Superior temporal gyrus (tissue), 1 donor: ENCODE measurements at regions not wholly inside any gene's neighbourhood (a gene's known extent, or its start where the extent isn't known, plus 50 kb on each side); places are given as distances from the start of the nearest gene placed in this dataset.

Source experiments
- DNase-seq: peaks from one replicate; pipeline ENCODE4 v3.0.0-alpha.2; 2016; ENCODE audit errors: extremely low spot score

- DNase-seq, result no peak
Measured at GRCh38 chr3:13227315-13228165, 154.3 kb upstream of the IQSEC1 start.

- no peak for DNase-seq
Measured at GRCh38 chr3:13224967-13225366, 151.7 kb upstream of the IQSEC1 start.

GRCh38 chr3:13223574-13224237 is 150.5 kb upstream of the IQSEC1 start:
- no peak for DNase-seq

DNA sequence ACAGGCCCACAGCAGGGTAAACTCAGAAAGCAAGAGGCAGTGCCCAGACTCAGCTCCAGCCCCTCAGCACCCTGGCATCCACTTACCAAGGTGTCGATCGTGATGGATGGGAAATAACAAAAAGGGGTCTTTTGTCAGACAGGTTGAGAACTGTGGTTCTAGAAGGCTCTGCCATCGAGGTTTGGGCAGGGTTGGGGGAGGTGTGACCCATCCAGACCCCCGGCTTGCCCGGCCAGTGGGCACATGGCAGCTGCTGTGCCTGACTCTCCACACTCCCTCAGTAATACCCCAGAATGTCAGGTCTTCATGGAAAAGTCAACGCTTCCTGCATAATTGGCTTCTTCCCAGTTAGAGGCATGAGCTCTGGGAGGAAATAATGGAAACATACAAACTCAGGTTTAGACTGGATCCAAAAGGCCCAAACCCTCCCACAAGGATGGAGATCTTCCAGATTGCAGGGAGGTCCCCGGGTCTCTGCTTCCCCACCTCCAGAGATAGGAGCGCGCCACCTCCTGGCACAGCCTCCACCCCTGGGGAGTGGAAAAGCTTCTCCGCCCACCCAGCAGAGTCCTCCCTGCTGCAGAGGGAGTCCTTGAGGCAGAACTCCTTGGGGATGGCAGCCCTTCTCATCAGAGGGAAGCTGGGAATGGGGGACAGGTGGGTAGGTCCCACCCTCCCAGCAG is 149.8 kb upstream of the IQSEC1 start:
- DNase-seq, result no peak

DNA sequence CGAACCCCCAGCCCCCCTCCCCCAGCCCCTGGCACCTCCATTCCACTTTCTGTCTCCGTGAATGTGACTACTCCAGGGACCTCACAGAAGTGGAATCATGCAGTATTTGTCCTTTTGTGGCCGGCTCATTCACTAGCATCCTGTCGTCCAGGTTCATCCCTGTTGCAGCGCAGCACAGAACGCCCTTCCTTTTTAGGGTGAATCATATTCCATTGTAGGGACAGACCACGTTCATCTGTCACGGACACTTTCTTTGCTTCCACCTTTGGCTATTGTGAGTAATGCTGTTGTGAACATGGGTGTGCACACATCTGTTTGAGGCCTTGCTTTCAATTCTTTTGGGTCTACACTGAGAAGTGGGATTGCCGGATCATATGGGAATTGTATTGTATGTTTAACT is 148.9 kb upstream of the IQSEC1 start:
- DNase-seq, result no peak

GRCh38 chr3:13221491-13222061 is 148.3 kb upstream of the IQSEC1 start:
- DNase-seq, result no peak

- DNase-seq, result no peak
Measured at GRCh38 chr3:13220991-13221390, 147.8 kb upstream of the IQSEC1 start.

GRCh38 chr3:13219902-13220296 is 146.7 kb upstream of the IQSEC1 start:
- no peak for DNase-seq

DNA sequence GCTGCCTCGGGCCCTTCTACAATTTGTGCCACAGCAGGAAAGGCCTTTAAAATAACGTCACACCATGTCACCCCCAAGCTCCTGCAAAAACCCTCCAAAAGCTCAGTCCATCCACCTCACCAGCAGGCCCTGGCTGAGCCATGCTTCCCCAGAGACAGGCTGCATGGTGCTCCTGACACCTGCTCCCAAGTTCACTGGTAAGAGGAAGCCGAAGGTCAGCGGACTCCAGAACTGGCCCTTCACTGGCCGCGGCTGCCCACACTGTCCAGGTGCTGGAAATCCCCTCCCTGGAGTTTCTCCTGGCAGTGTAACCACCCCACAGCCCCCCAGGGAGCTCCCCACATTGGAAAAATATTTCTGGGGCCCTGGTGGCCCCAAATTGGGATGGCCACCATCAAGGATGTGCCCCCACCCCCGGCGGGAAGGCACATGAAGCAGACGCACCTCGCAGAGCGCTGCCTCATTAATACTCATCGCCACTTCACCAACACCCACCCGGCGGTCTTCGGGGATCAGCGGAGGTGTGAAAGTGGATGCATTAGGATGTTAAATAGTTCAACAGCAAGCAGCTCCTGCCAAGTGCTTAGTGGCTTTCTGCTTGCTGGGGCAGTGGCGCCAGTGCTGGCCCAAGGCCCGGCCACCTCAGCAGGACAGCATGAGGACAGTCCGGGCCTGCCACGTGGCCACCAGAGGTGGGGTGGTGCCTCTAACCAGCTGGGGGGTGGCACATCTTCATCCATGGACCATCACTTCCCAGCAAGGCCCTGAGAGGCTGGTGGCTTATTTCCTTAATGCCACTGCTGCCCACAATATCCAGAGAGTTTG is 146.1 kb upstream of the IQSEC1 start:
- no peak for DNase-seq

DNA sequence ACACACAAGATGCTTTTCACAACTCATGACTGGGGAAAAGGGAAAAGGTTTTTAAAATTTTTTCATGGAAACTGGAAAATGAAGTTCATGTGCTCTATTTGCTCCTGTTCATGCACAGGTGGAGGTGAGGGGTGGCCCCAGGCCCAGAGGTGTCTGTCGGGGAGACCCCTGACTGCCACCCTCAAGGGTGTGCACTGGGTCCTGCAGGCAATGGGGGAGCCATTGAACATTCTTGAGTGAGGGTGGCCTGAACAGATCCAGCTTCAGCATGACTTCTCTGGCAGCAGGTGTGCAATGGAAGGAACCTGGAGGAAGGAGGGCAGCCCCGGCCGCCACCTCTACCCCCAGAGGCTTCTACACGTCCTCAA is 145.3 kb upstream of the IQSEC1 start:
- DNase-seq, result no peak

GRCh38 chr3:13217736-13218540 is 144.7 kb upstream of the IQSEC1 start:
- no peak for DNase-seq

DNA sequence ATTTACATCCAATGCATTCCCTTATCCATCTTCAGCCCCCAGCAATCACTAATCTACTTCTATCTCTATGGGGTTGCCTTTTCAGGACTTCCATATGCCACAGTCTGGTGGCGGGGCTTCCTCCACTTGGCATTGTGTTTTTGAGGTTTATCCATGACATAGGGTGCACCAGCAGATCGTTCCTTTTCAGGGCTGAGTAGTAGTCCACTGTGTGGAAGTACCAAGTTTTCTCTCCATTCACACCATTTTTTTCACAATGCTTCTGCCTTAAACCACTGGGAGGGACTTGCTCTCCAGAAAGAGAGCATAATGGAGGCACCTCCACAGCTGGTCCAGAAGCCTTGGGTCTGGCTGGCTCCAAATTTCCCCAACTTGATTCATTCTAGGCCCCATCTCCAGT is 144.0 kb upstream of the IQSEC1 start:
- DNase-seq, result no peak

DNA sequence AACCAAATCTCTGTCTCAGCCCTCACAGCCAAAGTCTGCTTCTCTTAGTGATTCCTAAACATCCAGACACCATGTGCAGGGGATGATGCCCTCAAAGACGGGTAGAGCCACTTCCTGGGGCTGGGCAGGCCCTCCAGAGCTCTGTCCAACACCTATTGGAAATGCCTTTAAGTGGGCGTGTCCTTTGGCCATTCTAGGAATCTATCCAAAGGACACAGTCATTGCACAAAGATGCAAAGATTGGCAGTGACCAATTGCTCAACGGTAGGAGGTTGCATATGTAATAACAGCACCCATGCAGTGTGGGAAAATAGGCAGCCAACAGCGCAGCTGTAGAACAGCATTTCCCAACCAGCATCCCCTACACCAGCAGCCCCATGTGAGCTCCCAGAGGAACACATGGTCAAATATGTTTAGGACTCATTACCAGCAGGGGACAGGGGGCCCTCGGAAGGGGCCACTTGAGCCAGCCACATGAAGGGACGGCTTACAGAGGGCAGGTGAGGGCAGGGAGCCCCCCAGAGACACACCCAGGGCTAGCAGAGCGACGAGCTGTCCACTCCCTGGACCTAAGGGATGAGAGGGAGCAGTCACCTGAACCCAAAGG is 142.8 kb upstream of the IQSEC1 start:
- DNase-seq, result no peak

GRCh38 chr3:13214847-13215472 is 141.7 kb upstream of the IQSEC1 start:
- DNase-seq, result no peak

- no peak for DNase-seq
Measured at GRCh38 chr3:13213911-13214846, 140.9 kb upstream of the IQSEC1 start.

- no peak for DNase-seq
Measured at GRCh38 chr3:13213490-13213889, 140.3 kb upstream of the IQSEC1 start.

- DNase-seq, result no peak
Measured at GRCh38 chr3:13211605-13212210, 138.5 kb upstream of the IQSEC1 start.
